DOHH2 (cell line): ENCODE measurements at regions not wholly inside any gene's neighbourhood (a gene's known extent, or its start where the extent isn't known, plus 50 kb on each side); places are given as distances from the start of the nearest gene placed in this dataset.

ENCODE experiments used
- EZH2phosphoT487 ChIP-seq: fragments of 200-600 bp; sonication (generic); IDR thresholded peaks from 2 replicates; pipeline ENCODE4 v1.6.1; 2017; ENCODE audit warnings: borderline replicate concordance, mild to moderate bottlenecking, antibody characterized with exemption, low read length, moderate library complexity, mixed read lengths
- TF ChIP-seq, protein P1 (sequence below): fragments of 200-600 bp; sonication (generic); IDR thresholded peaks from one replicate; pipeline ENCODE4 v1.5.1; 2014; ENCODE audit warnings: antibody characterized with exemption, mild to moderate bottlenecking, low read depth, low read length; ENCODE audit not compliant: poor library complexity, severe bottlenecking

DNA sequence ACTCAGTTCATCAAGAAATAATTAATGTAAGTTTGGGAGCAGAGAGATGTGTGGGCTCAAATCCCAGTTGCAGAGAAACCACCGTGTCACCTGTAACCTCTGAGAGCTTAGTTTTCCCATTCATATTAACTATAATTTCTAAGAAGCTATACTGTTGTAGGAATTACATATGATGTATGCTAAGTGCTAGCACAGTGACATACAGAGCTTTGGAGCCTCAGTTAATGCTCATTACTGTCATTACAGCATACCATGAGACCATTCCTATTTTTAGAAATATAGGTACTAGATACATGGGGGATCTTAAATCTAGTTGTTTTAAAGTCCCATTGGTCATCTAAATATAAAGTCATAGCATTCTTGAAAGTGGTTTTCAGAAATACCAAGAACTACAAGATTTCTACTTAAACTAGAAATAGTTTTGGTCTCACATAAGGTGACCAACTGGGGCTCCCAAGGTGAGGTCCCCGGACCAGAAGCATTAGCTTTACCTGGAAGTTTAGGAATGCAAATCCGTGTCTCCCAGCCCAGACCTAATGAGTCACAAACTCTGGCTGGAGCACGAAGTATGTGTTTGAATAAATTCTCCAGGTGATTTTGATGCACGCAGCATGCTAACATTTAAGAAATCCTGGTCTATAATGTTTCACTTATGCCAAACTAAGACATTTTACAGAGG is 144.6 kb downstream of the LACC1 start:
- TF ChIP-seq, protein P1, sequence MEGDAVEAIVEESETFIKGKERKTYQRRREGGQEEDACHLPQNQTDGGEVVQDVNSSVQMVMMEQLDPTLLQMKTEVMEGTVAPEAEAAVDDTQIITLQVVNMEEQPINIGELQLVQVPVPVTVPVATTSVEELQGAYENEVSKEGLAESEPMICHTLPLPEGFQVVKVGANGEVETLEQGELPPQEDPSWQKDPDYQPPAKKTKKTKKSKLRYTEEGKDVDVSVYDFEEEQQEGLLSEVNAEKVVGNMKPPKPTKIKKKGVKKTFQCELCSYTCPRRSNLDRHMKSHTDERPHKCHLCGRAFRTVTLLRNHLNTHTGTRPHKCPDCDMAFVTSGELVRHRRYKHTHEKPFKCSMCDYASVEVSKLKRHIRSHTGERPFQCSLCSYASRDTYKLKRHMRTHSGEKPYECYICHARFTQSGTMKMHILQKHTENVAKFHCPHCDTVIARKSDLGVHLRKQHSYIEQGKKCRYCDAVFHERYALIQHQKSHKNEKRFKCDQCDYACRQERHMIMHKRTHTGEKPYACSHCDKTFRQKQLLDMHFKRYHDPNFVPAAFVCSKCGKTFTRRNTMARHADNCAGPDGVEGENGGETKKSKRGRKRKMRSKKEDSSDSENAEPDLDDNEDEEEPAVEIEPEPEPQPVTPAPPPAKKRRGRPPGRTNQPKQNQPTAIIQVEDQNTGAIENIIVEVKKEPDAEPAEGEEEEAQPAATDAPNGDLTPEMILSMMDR = no peak
- no peak for TF ChIP-seq EZH2phosphoT487
